Spleen (tissue), 11 donors: ENCODE measurements at regions not wholly inside any gene's neighbourhood (a gene's known extent, or its start where the extent isn't known, plus 50 kb on each side); places are given as distances from the start of the nearest gene placed in this dataset.

Experiments
- DNase-seq: peaks from one replicate; pipeline ENCODE4 v3.0.0-alpha.2; 2020
- H3K27ac ChIP-seq, 8 donors: fragments of 200-600 bp; sonication (generic) in 7 of 8; 1 replicate in 4 of 8; 2 replicates in 4 of 8; pipeline versions ENCODE4 v1.5.0 to v1.8.0; 2016 to 2021; ENCODE audit warnings: inconsistent platforms in 4 of 8, mild to moderate bottlenecking in 4 of 8, moderate library complexity in 1 of 8
- H3K27me3 ChIP-seq, 7 donors: fragments of 200-600 bp; sonication (generic) in 6 of 7; replicated peaks in 1 of 7; 1 replicate in 4 of 7; 2 replicates in 3 of 7; pipeline versions ENCODE4 v1.5.0 to v1.8.0; 2016 to 2021; ENCODE audit warnings: inconsistent platforms in 3 of 7, mild to moderate bottlenecking in 1 of 7
- H3K36me3 ChIP-seq, 6 donors: fragments of 200-600 bp; sonication (generic) in 5 of 6; 1 replicate in 4 of 6; 2 replicates in 2 of 6; pipeline versions ENCODE4 v1.5.0 to v1.8.0; 2016 to 2021; ENCODE audit warnings: inconsistent platforms in 2 of 6
- H3K4me1 ChIP-seq, 6 donors: fragments of 200-600 bp; sonication (generic) in 5 of 6; 1 replicate in 3 of 6; 2 replicates in 3 of 6; pipeline versions ENCODE4 v1.5.0 to v1.8.0; 2016 to 2021; ENCODE audit warnings: inconsistent platforms in 3 of 6
- H3K4me3 ChIP-seq, 8 donors: fragments of 200-600 bp; sonication (generic) in 7 of 8; 1 replicate in 4 of 8; 2 replicates in 4 of 8; pipeline versions ENCODE4 v1.5.0 to v1.8.0; 2016 to 2021; ENCODE audit warnings: inconsistent platforms in 4 of 8, mild to moderate bottlenecking in 4 of 8, moderate library complexity in 2 of 8
- H3K9me3 ChIP-seq, 8 donors: fragments of 200-600 bp; sonication (generic) in 7 of 8; 1 replicate in 4 of 8; 2 replicates in 4 of 8; pipeline versions ENCODE4 v1.5.0 to v1.8.0; 2016 to 2021; ENCODE audit warnings: inconsistent platforms in 4 of 8
- POLR2A ChIP-seq, 3 donors: fragments of 450-650 bp; IDR thresholded peaks; one replicate each; pipeline ENCODE4 v1.5.1; 2017; ENCODE audit warnings: antibody characterized with exemption in 3 of 3, mild to moderate bottlenecking in 1 of 3
- POLR2AphosphoS5 ChIP-seq, 3 donors: sonication (generic); formaldehyde crosslinking; IDR thresholded peaks; one replicate each; pipeline ENCODE4 v1.5.1; 2017; ENCODE audit warnings: antibody characterized with exemption in 3 of 3
- WGBS, 5 donors: extraction: QIAGEN DNeasy Blood & Tissue Kit in 3 of 5; methylation state at CpG; one replicate each; pipeline versions ENCODE4 v1.1.5 to v1.1.7; 2013 to 2018; 5-methylcytosine and 5-hydroxymethylcytosine counted together
- intact Hi-C: fragments of 100-400 bp; cut with DNase I; formaldehyde crosslinking; loops from one replicate; pipeline ENCODE4 v1.15.0; 2023; ENCODE audit warnings: low total_unique reads
- TF ChIP-seq, protein P1 (sequence below), 11 experiments: fragments of 200-600 bp in 7 of 11; fragments of 450-650 bp in 4 of 11; sonication (generic) in 4 of 11; IDR thresholded peaks in 8 of 11; conservative IDR thresholded peaks in 3 of 11; 1 replicate in 7 of 11; 2 replicates in 4 of 11; pipeline versions ENCODE4 v1.4.0 to v1.8.0; 2016 to 2021; ENCODE audit warnings: antibody characterized with exemption in 11 of 11, inconsistent platforms in 4 of 11, mild to moderate bottlenecking in 1 of 11
- donor health status: healthy with polysubstance abuse.
- donor health status: DM: no; HTN: no; CAD: no; lungs with moderate emphysema.
- donor health status: DM: no; HTN: no; CAD: no.
- donor health status: Bipolar disorder and iron deficiency.
- donor health status: healthy.
- donor health status: DM: no; HTN: no; CAD: no.
- donor health status: DM: yes; HTN: yes; CAD: no.

DNA sequence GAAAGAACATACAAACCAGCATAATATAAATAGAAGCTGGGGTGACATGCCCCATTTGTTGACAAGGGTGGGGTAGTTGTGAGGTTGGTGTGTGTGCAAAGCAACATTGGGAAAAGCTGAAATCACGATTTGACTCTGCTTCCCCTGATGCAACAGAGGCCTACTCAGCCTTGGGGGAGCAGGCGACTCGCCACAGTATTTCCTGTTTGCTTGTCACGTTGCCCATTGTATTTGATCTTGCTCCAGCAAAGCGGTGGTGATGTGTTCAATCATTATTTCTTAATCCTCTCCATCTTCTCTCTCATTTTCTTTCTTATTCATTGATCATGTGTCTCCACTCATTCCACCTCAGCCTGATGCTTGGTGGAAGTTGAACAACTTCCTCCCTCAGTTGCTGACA is 165.8 kb upstream of the CITED2 start:
- Histone ChIP-seq H3K36me3 (no peaks in the 10 kb centered on the region), H3K9me3 (no peaks in the 10 kb centered on the region), H3K27ac (peak overlapping the region in 5 of 8 donors; percentile 23 to 60 (median 29)), H3K4me1 (peaks cover 0 to 19% (median 15%) of the 10 kb centered on the region in 6 donors), H3K27me3 (no peaks in the 10 kb centered on the region), H3K4me3 (no peak overlapping the region)
- TF ChIP-seq POLR2A (IDR thresholded peaks at IDR 0.05) (no peak), POLR2AphosphoS5 (IDR thresholded peaks at IDR 0.05) (peak in 1 of 3 donors; percentile 27)
- TF ChIP-seq, protein P1, sequence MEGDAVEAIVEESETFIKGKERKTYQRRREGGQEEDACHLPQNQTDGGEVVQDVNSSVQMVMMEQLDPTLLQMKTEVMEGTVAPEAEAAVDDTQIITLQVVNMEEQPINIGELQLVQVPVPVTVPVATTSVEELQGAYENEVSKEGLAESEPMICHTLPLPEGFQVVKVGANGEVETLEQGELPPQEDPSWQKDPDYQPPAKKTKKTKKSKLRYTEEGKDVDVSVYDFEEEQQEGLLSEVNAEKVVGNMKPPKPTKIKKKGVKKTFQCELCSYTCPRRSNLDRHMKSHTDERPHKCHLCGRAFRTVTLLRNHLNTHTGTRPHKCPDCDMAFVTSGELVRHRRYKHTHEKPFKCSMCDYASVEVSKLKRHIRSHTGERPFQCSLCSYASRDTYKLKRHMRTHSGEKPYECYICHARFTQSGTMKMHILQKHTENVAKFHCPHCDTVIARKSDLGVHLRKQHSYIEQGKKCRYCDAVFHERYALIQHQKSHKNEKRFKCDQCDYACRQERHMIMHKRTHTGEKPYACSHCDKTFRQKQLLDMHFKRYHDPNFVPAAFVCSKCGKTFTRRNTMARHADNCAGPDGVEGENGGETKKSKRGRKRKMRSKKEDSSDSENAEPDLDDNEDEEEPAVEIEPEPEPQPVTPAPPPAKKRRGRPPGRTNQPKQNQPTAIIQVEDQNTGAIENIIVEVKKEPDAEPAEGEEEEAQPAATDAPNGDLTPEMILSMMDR (IDR thresholded peaks at IDR 0.05 in 8 of 11, conservative IDR thresholded peaks at IDR 0.05 in 3 of 11), result no peak
- 6 to 17% (median 11%) methylated on average over 5 of the region's 5 CpGs for WGBS, 5 donors
- DNase-seq, result peak; percentile 76
- intact Hi-C loops, result no loop called here

DNA sequence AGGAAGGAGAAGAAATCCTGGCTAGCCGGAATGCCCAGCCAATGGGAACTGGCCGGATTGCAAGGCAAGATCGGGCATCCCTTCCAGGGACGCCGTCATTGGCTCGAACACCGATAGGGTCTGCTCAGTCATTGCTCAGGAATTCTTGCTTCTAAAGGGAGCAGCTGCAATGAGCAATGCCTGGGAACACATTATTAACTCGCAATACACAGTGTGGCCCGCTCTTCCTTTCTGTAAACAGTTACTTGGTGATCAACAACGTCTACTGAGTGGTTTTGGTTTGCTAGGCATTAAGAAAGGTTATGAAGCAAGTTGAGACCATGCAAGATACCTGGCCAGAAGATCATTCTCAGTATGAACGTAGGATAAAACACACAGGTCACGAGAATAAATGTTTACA is 165.4 kb upstream of the CITED2 start:
- H3K4me3 ChIP-seq, result no peak overlapping the region
- no peak for TF ChIP-seq POLR2AphosphoS5 (IDR thresholded peaks at IDR 0.05)
- TF ChIP-seq POLR2A (IDR thresholded peaks at IDR 0.05), result no peak
- TF ChIP-seq, protein P1 (IDR thresholded peaks at IDR 0.05 in 8 of 11, conservative IDR thresholded peaks at IDR 0.05 in 3 of 11), result no peak
- H3K27me3 ChIP-seq, result no peaks in the 10 kb centered on the region
- H3K36me3 ChIP-seq, result no peaks in the 10 kb centered on the region
- no peaks in the 10 kb centered on the region for H3K9me3 ChIP-seq
- intact Hi-C loops, result no loop called here
- peak overlapping the region in 5 of 8 donors; percentile 23 to 60 (median 29) for H3K27ac ChIP-seq
- H3K4me1 ChIP-seq, result peaks cover 0 to 23% (median 18%) of the 10 kb centered on the region in 6 donors
- no peak for DNase-seq
- WGBS, 5 donors, result 69 to 85% (median 76%) methylated on average over 12 of the region's 12 CpGs

DNA sequence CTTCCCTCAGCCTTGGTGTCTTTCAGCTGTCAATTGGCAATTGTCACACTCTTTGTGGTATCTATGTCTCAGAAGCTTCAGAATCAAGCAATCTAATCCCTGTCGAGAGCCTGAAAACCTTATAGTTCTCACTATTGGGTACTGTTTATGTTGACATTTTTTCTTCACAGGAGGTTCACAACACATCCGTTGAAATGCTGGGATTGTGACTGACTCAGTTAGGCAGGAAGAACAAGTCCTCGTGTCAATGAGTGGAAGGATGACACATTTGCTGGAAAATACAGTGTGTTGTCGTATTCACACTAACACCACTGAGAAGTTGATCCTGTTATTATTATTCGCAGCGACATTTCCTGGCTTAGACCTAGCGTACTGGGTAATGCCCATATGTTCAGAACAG is 163.9 kb upstream of the CITED2 start:
- Histone ChIP-seq H3K27me3 (no peaks in the 10 kb centered on the region), H3K27ac (no peak overlapping the region), H3K4me3 (no peak overlapping the region), H3K9me3 (no peaks in the 10 kb centered on the region), H3K4me1 (peaks cover 6 to 38% (median 32%) of the 10 kb centered on the region in 6 donors), H3K36me3 (no peaks in the 10 kb centered on the region)
- DNase-seq, result no peak
- WGBS, 5 donors, result 90 to 97% (median 94%) methylated on average over 7 of the region's 7 CpGs
- TF ChIP-seq, protein P1 (IDR thresholded peaks at IDR 0.05 in 8 of 11, conservative IDR thresholded peaks at IDR 0.05 in 3 of 11), result no peak
- TF ChIP-seq POLR2A (IDR thresholded peaks at IDR 0.05) (no peak), POLR2AphosphoS5 (IDR thresholded peaks at IDR 0.05) (no peak)
- intact Hi-C loops, result no loop called here

DNA sequence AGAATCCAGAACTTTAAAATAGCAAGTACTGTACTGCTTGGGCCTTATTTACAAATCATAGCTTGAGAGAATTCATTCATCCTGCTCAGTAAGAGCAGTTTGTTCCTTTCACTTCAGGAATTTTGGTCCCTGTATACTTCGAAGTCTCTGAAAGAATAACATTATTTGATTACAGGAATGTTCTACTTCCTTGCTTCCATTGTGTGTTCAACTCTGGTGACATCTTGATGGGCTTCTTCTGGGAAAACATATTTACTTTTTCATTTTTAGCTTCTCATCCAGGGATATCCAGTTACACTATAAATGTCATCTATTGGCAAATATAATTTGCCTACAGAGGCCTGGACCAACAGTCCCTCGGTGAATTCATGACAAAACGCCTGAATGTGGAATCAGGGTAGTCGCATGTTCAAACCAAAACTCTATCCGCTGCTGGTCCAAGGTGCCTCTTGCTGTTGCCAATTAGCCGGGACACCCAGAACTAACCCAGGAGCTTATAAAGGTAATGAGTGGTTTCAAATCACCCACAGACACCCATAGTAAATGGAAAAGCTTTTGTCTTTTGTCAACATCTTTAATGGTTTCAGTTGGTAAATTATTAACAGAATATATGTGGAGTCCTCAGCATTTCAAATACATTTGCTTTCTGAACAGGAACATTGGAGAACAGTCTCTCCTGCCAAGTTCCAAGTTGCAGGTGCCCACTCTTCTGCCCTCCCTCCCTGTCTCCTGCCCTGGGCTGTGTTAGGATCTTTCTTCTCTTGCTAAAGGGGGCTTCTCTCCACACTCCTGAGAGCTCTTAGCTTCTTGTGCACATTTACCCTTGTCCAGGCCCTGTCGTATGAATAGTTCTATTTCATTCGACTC is 162.5 kb upstream of the CITED2 start:
- intact Hi-C loops, result no loop called here
- 93 to 97% (median 95%) methylated on average over 8 of the region's 8 CpGs for WGBS, 5 donors
- DNase-seq, result no peak
- no peaks in the 10 kb centered on the region for H3K36me3 ChIP-seq
- H3K4me3 ChIP-seq, result no peak overlapping the region
- H3K27ac ChIP-seq, result no peak overlapping the region
- no peaks in the 10 kb centered on the region for H3K27me3 ChIP-seq
- TF ChIP-seq POLR2A (IDR thresholded peaks at IDR 0.05), result no peak
- TF ChIP-seq, protein P1 (IDR thresholded peaks at IDR 0.05 in 8 of 11, conservative IDR thresholded peaks at IDR 0.05 in 3 of 11), result no peak
- no peak for TF ChIP-seq POLR2AphosphoS5 (IDR thresholded peaks at IDR 0.05)
- no peaks in the 10 kb centered on the region for H3K9me3 ChIP-seq
- H3K4me1 ChIP-seq, result peaks cover 6 to 47% (median 35%) of the 10 kb centered on the region in 6 donors
